ENCODE measurements at regions not wholly inside any gene's neighbourhood (a gene's known extent, or its start where the extent isn't known, plus 50 kb on each side); places are given as distances from the start of the nearest gene placed in this dataset.

DNA sequence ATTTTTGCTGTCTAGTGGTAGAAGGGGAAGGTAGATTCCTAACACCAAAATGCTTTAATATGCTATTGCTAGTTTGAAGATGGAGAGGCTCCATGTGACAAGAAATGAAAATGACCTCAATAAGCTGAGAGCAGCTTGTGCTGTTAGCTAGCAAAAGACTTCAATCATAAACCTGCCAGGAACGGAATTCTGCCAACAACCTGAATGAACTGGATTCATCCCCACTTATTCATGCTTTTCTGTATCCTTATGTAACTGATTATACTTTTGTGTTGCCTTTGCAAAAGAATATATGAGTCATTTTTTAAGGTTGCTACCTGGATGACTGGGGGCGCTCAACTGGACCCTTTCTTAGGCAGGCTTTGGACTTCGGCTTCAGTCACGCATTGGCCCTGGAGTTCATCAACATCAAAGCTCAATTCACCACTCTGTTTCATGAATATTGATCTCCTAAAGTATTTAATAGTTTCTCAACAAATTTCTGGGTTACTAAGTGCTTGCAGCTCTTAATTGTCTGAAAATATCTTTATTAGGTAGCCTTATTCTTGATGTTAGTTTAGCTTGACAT lies 97.5 kb upstream of the KCNJ3 start:
- H3K79me2 ChIP-seq (ENCODE audit: insufficient read depth, low read length): no peaks in the 10 kb centered on the region
- intact Hi-C loops (cut with micrococcal nuclease): no loop called here
- H3K4me3 ChIP-seq (replicated peaks in 1 of 3; ENCODE audit: low read depth in 2 of 3, low read length in 3 of 3): no peak overlapping the region
- H3K9me3 Mint-ChIP-seq: peaks cover 0 to 6% (median 3%) of the 10 kb centered on the region in 7 donors
- H3K36me3 Mint-ChIP-seq: no peaks in the 10 kb centered on the region
- 83% methylated on average over 1 of the region's 4 CpGs for WGBS (ENCODE audit: insufficient coverage)
- no peaks in the 10 kb centered on the region for H3K36me3 ChIP-seq (replicated peaks in 1 of 2; ENCODE audit: control insufficient read depth in 1 of 2, insufficient read depth in 2 of 2, low read length in 2 of 2)
- H4K20me1 ChIP-seq (ENCODE audit: insufficient read depth, low read length): no peaks in the 10 kb centered on the region
- H3K4me1 Mint-ChIP-seq: no peaks in the 10 kb centered on the region
- no peak overlapping the region for H3K27ac ChIP-seq (ENCODE audit: low read depth in 1 of 2, low read length in 2 of 2)
- DNase-seq: no peak
- no peak overlapping the region for H3K4me2 ChIP-seq (replicated peaks; ENCODE audit: extremely low read depth, low read length, poor library complexity, severe bottlenecking)
- H3K9ac ChIP-seq (ENCODE audit: insufficient read depth, low read length, poor library complexity, severe bottlenecking): no peak overlapping the region
- H3K4me1 ChIP-seq (ENCODE audit: control insufficient read depth in 1 of 2, insufficient read depth in 2 of 2, low read length in 2 of 2): no peaks in the 10 kb centered on the region
- no peak overlapping the region for H3K27ac Mint-ChIP-seq
- no peak overlapping the region for H2AFZ ChIP-seq (ENCODE audit: insufficient read depth, low read depth, low read length, poor library complexity, severe bottlenecking)
- TF ChIP-seq, protein P1, sequence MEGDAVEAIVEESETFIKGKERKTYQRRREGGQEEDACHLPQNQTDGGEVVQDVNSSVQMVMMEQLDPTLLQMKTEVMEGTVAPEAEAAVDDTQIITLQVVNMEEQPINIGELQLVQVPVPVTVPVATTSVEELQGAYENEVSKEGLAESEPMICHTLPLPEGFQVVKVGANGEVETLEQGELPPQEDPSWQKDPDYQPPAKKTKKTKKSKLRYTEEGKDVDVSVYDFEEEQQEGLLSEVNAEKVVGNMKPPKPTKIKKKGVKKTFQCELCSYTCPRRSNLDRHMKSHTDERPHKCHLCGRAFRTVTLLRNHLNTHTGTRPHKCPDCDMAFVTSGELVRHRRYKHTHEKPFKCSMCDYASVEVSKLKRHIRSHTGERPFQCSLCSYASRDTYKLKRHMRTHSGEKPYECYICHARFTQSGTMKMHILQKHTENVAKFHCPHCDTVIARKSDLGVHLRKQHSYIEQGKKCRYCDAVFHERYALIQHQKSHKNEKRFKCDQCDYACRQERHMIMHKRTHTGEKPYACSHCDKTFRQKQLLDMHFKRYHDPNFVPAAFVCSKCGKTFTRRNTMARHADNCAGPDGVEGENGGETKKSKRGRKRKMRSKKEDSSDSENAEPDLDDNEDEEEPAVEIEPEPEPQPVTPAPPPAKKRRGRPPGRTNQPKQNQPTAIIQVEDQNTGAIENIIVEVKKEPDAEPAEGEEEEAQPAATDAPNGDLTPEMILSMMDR (IDR thresholded peaks at IDR 0.05): no peak
- H3K9me3 ChIP-seq (replicated peaks in 1 of 2; ENCODE audit: control insufficient read depth in 1 of 2, insufficient read depth in 1 of 2, low read length in 2 of 2): no peaks in the 10 kb centered on the region
- no peaks in the 10 kb centered on the region for H3K27me3 ChIP-seq (ENCODE audit: control insufficient read depth in 2 of 2, insufficient read depth in 2 of 2, low read length in 2 of 2)
- no peak overlapping the region for H3K4me3 Mint-ChIP-seq
- H3K27me3 Mint-ChIP-seq (ENCODE audit: low read depth in 3 of 3): no peaks in the 10 kb centered on the region

DNA sequence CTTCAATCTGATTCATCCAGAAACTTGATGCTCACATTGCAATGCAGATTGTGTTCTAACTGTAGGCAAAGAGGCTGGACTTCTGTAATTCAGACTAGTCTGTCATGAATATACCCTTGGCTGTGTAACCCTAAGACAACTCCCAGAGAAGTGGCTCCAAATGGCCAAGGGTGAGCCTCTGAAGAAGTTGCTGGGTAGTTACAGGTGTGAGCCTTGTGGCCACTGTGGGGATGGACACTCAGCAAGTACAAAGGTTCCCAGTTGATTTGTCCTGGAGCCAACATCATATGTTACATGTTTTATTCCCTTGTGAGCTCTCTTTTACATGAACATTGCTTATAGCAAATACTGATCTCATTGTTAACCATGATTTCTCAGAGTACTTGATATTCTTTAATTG lies 94.8 kb upstream of the KCNJ3 start:
- H3K4me1 ChIP-seq (ENCODE audit: control insufficient read depth in 1 of 2, insufficient read depth in 2 of 2, low read length in 2 of 2): no peaks in the 10 kb centered on the region
- no peaks in the 10 kb centered on the region for H3K79me2 ChIP-seq (ENCODE audit: insufficient read depth, low read length)
- H3K36me3 ChIP-seq (replicated peaks in 1 of 2; ENCODE audit: control insufficient read depth in 1 of 2, insufficient read depth in 2 of 2, low read length in 2 of 2): no peaks in the 10 kb centered on the region
- intact Hi-C loops (cut with micrococcal nuclease): no loop called here
- no peak overlapping the region for H3K27ac ChIP-seq (ENCODE audit: low read depth in 1 of 2, low read length in 2 of 2)
- TF ChIP-seq, protein P1 (IDR thresholded peaks at IDR 0.05): no peak
- H3K27me3 Mint-ChIP-seq (ENCODE audit: low read depth in 3 of 3): no peaks in the 10 kb centered on the region
- peaks cover 0 to 3% (median 2%) of the 10 kb centered on the region in 7 donors for H3K9me3 Mint-ChIP-seq
- no peak overlapping the region for H3K4me2 ChIP-seq (replicated peaks; ENCODE audit: extremely low read depth, low read length, poor library complexity, severe bottlenecking)
- H3K9me3 ChIP-seq (replicated peaks in 1 of 2; ENCODE audit: control insufficient read depth in 1 of 2, insufficient read depth in 1 of 2, low read length in 2 of 2): no peaks in the 10 kb centered on the region
- no peaks in the 10 kb centered on the region for H3K4me1 Mint-ChIP-seq
- no peak overlapping the region for H3K4me3 ChIP-seq (replicated peaks in 1 of 3; ENCODE audit: low read depth in 2 of 3, low read length in 3 of 3)
- no peak overlapping the region for H3K27ac Mint-ChIP-seq
- H3K36me3 Mint-ChIP-seq: no peaks in the 10 kb centered on the region
- no peak for DNase-seq
- no peak overlapping the region for H3K9ac ChIP-seq (ENCODE audit: insufficient read depth, low read length, poor library complexity, severe bottlenecking)
- no peaks in the 10 kb centered on the region for H3K27me3 ChIP-seq (ENCODE audit: control insufficient read depth in 2 of 2, insufficient read depth in 2 of 2, low read length in 2 of 2)
- H2AFZ ChIP-seq (ENCODE audit: insufficient read depth, low read depth, low read length, poor library complexity, severe bottlenecking): no peak overlapping the region
- H4K20me1 ChIP-seq (ENCODE audit: insufficient read depth, low read length): no peaks in the 10 kb centered on the region
- H3K4me3 Mint-ChIP-seq: no peak overlapping the region
